IPS DF 6.9 (cell line): ENCODE measurements at regions not wholly inside any gene's neighbourhood (a gene's known extent, or its start where the extent isn't known, plus 50 kb on each side); places are given as distances from the start of the nearest gene placed in this dataset.

Experiments used
- DNase-seq: peaks from one replicate; pipeline ENCODE4 v3.0.0-alpha.2; 2013; ENCODE audit warnings: low read depth, low spot score
- H3K27ac ChIP-seq: one replicate; pipeline ENCODE4 v1.5.1; 2013; ENCODE audit warnings: low read length, control low read depth
- H3K27me3 ChIP-seq: 2 replicates; pipeline ENCODE4 v1.6.1; 2013; ENCODE audit warnings: mild to moderate bottlenecking, low read length; ENCODE audit not compliant: control insufficient read depth, insufficient read depth
- H3K36me3 ChIP-seq: 2 replicates; pipeline ENCODE4 v1.6.1; 2013; ENCODE audit warnings: low read length; ENCODE audit not compliant: control insufficient read depth, insufficient read depth
- H3K4me1 ChIP-seq: 2 replicates; pipeline ENCODE4 v1.6.1; 2013; ENCODE audit warnings: low read length; ENCODE audit not compliant: control insufficient read depth, insufficient read depth
- H3K4me3 ChIP-seq: 2 replicates; pipeline ENCODE4 v1.5.1; 2013; ENCODE audit warnings: mild to moderate bottlenecking, low read length
- H3K9me3 ChIP-seq: 2 replicates; pipeline ENCODE4 v1.6.1; 2013; ENCODE audit warnings: low read length, inconsistent platforms; ENCODE audit not compliant: control insufficient read depth, insufficient read depth
- WGBS: extraction: QIAGEN DNeasy Blood & Tissue Kit; methylation state at CpG from one replicate; pipeline ENCODE4 v1.1.7; 2013; ENCODE audit warnings: mixed read lengths, missing lambda C conversion rate; ENCODE audit not compliant: insufficient read length, insufficient coverage; 5-methylcytosine and 5-hydroxymethylcytosine counted together

GRCh38 chr10:123479640-123480039, 186.5 kb upstream of the GPR26 start:
- H3K9me3 ChIP-seq: no peaks in the 10 kb centered on the region
- H3K27ac ChIP-seq: no peak overlapping the region
- H3K4me1 ChIP-seq: no peaks in the 10 kb centered on the region
- no peaks in the 10 kb centered on the region for H3K36me3 ChIP-seq
- WGBS: no CpG with 5 or more reads among the region's 4 CpGs
- no peaks in the 10 kb centered on the region for H3K27me3 ChIP-seq
- no peak for DNase-seq
- H3K4me3 ChIP-seq: no peak overlapping the region

- WGBS: no CpG with 5 or more reads among the region's 4 CpGs
- Histone ChIP-seq H3K4me3 (no peak overlapping the region), H3K36me3 (no peaks in the 10 kb centered on the region), H3K27ac (no peak overlapping the region), H3K27me3 (no peaks in the 10 kb centered on the region), H3K4me1 (no peaks in the 10 kb centered on the region), H3K9me3 (no peaks in the 10 kb centered on the region)
- no peak for DNase-seq
Measured at GRCh38 chr10:123480344-123480743, 185.8 kb upstream of the GPR26 start.

GRCh38 chr10:123480845-123481244, 185.3 kb upstream of the GPR26 start:
- H3K36me3 ChIP-seq: no peaks in the 10 kb centered on the region
- no peak for DNase-seq
- no peaks in the 10 kb centered on the region for H3K9me3 ChIP-seq
- no peak overlapping the region for H3K4me3 ChIP-seq
- H3K27me3 ChIP-seq: no peaks in the 10 kb centered on the region
- H3K4me1 ChIP-seq: no peaks in the 10 kb centered on the region
- WGBS: no CpG with 5 or more reads among the region's 9 CpGs
- no peak overlapping the region for H3K27ac ChIP-seq

GRCh38 chr10:123484722-123485121, 181.4 kb upstream of the GPR26 start:
- no peak for DNase-seq
- Histone ChIP-seq H3K27ac (no peak overlapping the region), H3K9me3 (no peaks in the 10 kb centered on the region), H3K27me3 (no peaks in the 10 kb centered on the region), H3K4me1 (no peaks in the 10 kb centered on the region), H3K36me3 (no peaks in the 10 kb centered on the region), H3K4me3 (no peak overlapping the region)
- WGBS: no CpG with 5 or more reads among the region's 2 CpGs

GRCh38 chr10:123485341-123485960, 180.7 kb upstream of the GPR26 start:
- H3K27me3 ChIP-seq: no peaks in the 10 kb centered on the region
- H3K9me3 ChIP-seq: no peaks in the 10 kb centered on the region
- DNase-seq: no peak
- no peak overlapping the region for H3K4me3 ChIP-seq
- no peak overlapping the region for H3K27ac ChIP-seq
- H3K4me1 ChIP-seq: no peaks in the 10 kb centered on the region
- no peaks in the 10 kb centered on the region for H3K36me3 ChIP-seq
- WGBS: no CpG with 5 or more reads among the region's 7 CpGs

- no CpG with 5 or more reads among the region's 4 CpGs for WGBS
- DNase-seq: no peak
- no peaks in the 10 kb centered on the region for H3K9me3 ChIP-seq
- H3K27me3 ChIP-seq: no peaks in the 10 kb centered on the region
- peaks cover 3% of the 10 kb centered on the region; the same call in 1 of the 2 replicates for H3K4me1 ChIP-seq
- H3K4me3 ChIP-seq: no peak overlapping the region
- H3K36me3 ChIP-seq: no peaks in the 10 kb centered on the region
- H3K27ac ChIP-seq: no peak overlapping the region
Measured at GRCh38 chr10:123488436-123488835, 177.7 kb upstream of the GPR26 start.

GRCh38 chr10:123491364-123491763, 174.8 kb upstream of the GPR26 start:
- Histone ChIP-seq H3K4me3 (no peak overlapping the region), H3K27me3 (no peaks in the 10 kb centered on the region), H3K9me3 (no peaks in the 10 kb centered on the region), H3K36me3 (no peaks in the 10 kb centered on the region), H3K27ac (no peak overlapping the region), H3K4me1 (peaks cover 3% of the 10 kb centered on the region; the same call in 1 of the 2 replicates)
- DNase-seq: no peak
- WGBS: no CpG with 5 or more reads among the region's 6 CpGs

- no peaks in the 10 kb centered on the region for H3K36me3 ChIP-seq
- H3K4me1 ChIP-seq: peaks cover 3% of the 10 kb centered on the region; the same call in 1 of the 2 replicates
- H3K9me3 ChIP-seq: no peaks in the 10 kb centered on the region
- H3K27me3 ChIP-seq: no peaks in the 10 kb centered on the region
- WGBS: no CpG with 5 or more reads among the region's 14 CpGs
- no peak overlapping the region for H3K4me3 ChIP-seq
- DNase-seq: no peak
- H3K27ac ChIP-seq: no peak overlapping the region
Measured at GRCh38 chr10:123492016-123492415, 174.1 kb upstream of the GPR26 start.

GRCh38 chr10:123494301-123494808, 171.8 kb upstream of the GPR26 start:
- Histone ChIP-seq H3K9me3 (no peaks in the 10 kb centered on the region), H3K36me3 (no peaks in the 10 kb centered on the region), H3K4me1 (peaks cover 8% of the 10 kb centered on the region), H3K27ac (no peak overlapping the region), H3K4me3 (no peak overlapping the region), H3K27me3 (no peaks in the 10 kb centered on the region)
- no peak for DNase-seq
- no CpG with 5 or more reads among the region's 5 CpGs for WGBS

GRCh38 chr10:123496375-123496774, 169.8 kb upstream of the GPR26 start:
- no peaks in the 10 kb centered on the region for H3K27me3 ChIP-seq
- WGBS: no CpG with 5 or more reads among the region's 6 CpGs
- no peak for DNase-seq

More at GRCh38 chr10:123496375-123496774, 169.8 kb upstream of the GPR26 start:
- Histone ChIP-seq H3K36me3 (no peaks in the 10 kb centered on the region), H3K4me1 (peaks cover 8% of the 10 kb centered on the region), H3K27ac (no peak overlapping the region), H3K4me3 (no peak overlapping the region), H3K9me3 (no peaks in the 10 kb centered on the region)
